NCI-H510A (cell line): ENCODE measurements at regions not wholly inside any gene's neighbourhood (a gene's known extent, or its start where the extent isn't known, plus 50 kb on each side); places are given as distances from the start of the nearest gene placed in this dataset.

Experiments
- DNase-seq: peaks from one replicate; lab custom pipeline; 2025; lab: John Stamatoyannopoulos, UW

GRCh38 chr21:40901691-40902090 lies 54.7 kb upstream of the DSCAM start:
- DNase-seq = no peak

- DNase-seq = no peak
Observed at GRCh38 chr21:40902299-40902698, 55.3 kb upstream of the DSCAM start.

GRCh38 chr21:40902993-40903392 lies 56.0 kb upstream of the DSCAM start:
- no peak for DNase-seq

- DNase-seq = no peak
Observed at GRCh38 chr21:40905251-40905650, 58.3 kb upstream of the DSCAM start.

- no peak for DNase-seq
Observed at GRCh38 chr21:40912375-40912774, 65.4 kb upstream of the DSCAM start.

GRCh38 chr21:40915114-40915513 lies 68.2 kb upstream of the DSCAM start:
- DNase-seq = no peak

GRCh38 chr21:40923407-40923806 lies 76.4 kb upstream of the DSCAM start:
- no peak for DNase-seq

GRCh38 chr21:40923901-40924300 lies 76.9 kb upstream of the DSCAM start:
- no peak for DNase-seq

- no peak for DNase-seq
Observed at GRCh38 chr21:40924641-40925040, 77.7 kb upstream of the DSCAM start.

- DNase-seq = no peak
Observed at GRCh38 chr21:40926238-40926637, 79.3 kb upstream of the DSCAM start.

GRCh38 chr21:40929833-40930232 lies 82.9 kb upstream of the DSCAM start:
- no peak for DNase-seq

- no peak for DNase-seq
Observed at GRCh38 chr21:40931197-40931596, 84.2 kb upstream of the DSCAM start.

GRCh38 chr21:40936178-40936577 lies 89.2 kb upstream of the DSCAM start:
- no peak for DNase-seq

GRCh38 chr21:40936771-40937261 lies 89.9 kb upstream of the DSCAM start:
- DNase-seq = no peak

GRCh38 chr21:40938078-40938477 lies 91.1 kb upstream of the DSCAM start:
- no peak for DNase-seq

GRCh38 chr21:40938611-40939010 lies 91.7 kb upstream of the DSCAM start:
- no peak for DNase-seq

GRCh38 chr21:40947713-40948112 lies 100.8 kb upstream of the DSCAM start:
- no peak for DNase-seq

- no peak for DNase-seq
Observed at GRCh38 chr21:40950970-40951369, 104.0 kb upstream of the DSCAM start.

- DNase-seq = no peak
Observed at GRCh38 chr21:40952551-40953323, 105.8 kb upstream of the DSCAM start.

- no peak for DNase-seq
Observed at GRCh38 chr21:40964691-40965090, 117.7 kb upstream of the DSCAM start.

GRCh38 chr21:40967771-40968170 lies 120.8 kb upstream of the DSCAM start:
- DNase-seq = no peak

- DNase-seq = no peak
Observed at GRCh38 chr21:40972151-40972550, 125.2 kb upstream of the DSCAM start.

GRCh38 chr21:40976198-40977109 lies 129.5 kb upstream of the DSCAM start:
- DNase-seq = no peak
